Activated CD4-positive, alpha-beta memory T cell treated with anti-CD3 and anti-CD28 coated beads for 36 hours (primary cell): ENCODE measurements at regions not wholly inside any gene's neighbourhood (a gene's known extent, or its start where the extent isn't known, plus 50 kb on each side); places are given as distances from the start of the nearest gene placed in this dataset.
A peak's percentile ranks its signal among the peaks of the same experiment; 100 is the strongest.
"Not testable (repeated sequence)": the region's sequence is repeated elsewhere in the genome, so short reads cannot be mapped to it uniquely, and the experiment has no call there.

Experiments
- CTCF ChIA-PET: fragments of 350-600 bp; sonication (Branson Sonifier 250); formaldehyde crosslinking; loops from one replicate; lab custom pipeline; 2021; ENCODE audit warnings: antibody characterized with exemption, inconsistent platforms; lab: Charles Lee
- POLR2A ChIA-PET: fragments of 350-600 bp; sonication (Branson Sonifier 250); formaldehyde crosslinking; loops from one replicate; lab custom pipeline; 2021; ENCODE audit warnings: antibody characterized with exemption; lab: Charles Lee
- DNase-seq: peaks from one replicate; pipeline ENCODE4 v3.0.0-alpha.2; 2020
- H3K27ac Mint-ChIP-seq: one replicate; pipeline ENCODE4 v1.8.0; 2021; ENCODE audit warnings: mixed read lengths
- H3K27me3 Mint-ChIP-seq: one replicate; pipeline ENCODE4 v1.8.0; 2021; ENCODE audit warnings: mixed read lengths
- H3K36me3 Mint-ChIP-seq: one replicate; pipeline ENCODE4 v1.8.0; 2021; ENCODE audit warnings: mixed read lengths
- H3K4me1 Mint-ChIP-seq: one replicate; pipeline ENCODE4 v1.8.0; 2021; ENCODE audit warnings: low read depth, mixed read lengths
- H3K4me3 Mint-ChIP-seq: one replicate; pipeline ENCODE4 v1.8.0; 2021; ENCODE audit warnings: mild to moderate bottlenecking, mixed read lengths
- H3K9me3 Mint-ChIP-seq: one replicate; pipeline ENCODE4 v1.8.0; 2021; ENCODE audit warnings: mixed read lengths
- intact Hi-C: fragments of 100-400 bp; cut with micrococcal nuclease; formaldehyde crosslinking; loops from one replicate; pipeline ENCODE4 v1.15.1; 2023

DNA sequence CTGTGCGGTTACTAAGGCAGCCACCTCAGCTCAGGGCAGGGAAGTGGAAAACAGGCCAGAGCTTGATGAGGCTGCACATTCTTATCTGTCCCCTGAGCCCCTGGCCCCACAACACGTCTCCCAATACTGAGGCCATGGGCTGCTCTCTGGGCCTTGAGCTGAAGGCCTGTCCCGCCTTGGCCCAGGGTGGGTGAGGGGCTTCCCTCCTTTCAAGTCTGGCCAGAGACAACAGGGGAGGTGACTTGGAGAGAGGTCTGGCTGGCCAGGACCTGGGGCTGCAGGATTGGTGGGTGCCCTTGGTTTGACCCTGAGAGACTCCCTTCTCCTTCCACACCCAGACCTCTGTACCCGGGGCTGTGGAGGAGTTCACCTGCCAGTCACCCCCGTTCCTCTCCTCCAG, 563.8 kb downstream of the PTPRU start:
- Mint-ChIP-seq H3K36me3 (no peaks in the 10 kb centered on the region), H3K27me3 (peaks cover 4% of the 10 kb centered on the region), H3K27ac (no peak overlapping the region), H3K4me3 (no peak overlapping the region), H3K9me3 (peaks cover 11% of the 10 kb centered on the region), H3K4me1 (no peaks in the 10 kb centered on the region)
- no peak for DNase-seq
- intact Hi-C loops, result no loop called here
- POLR2A ChIA-PET, result no interaction called here
- CTCF ChIA-PET, result interaction anchor here (0.6 to 1.2 kb wide), 2 partner anchors 8 to 10 kb away, joined by 3 to 4 read pairs; no protein-coding TSS in a partner anchor

DNA sequence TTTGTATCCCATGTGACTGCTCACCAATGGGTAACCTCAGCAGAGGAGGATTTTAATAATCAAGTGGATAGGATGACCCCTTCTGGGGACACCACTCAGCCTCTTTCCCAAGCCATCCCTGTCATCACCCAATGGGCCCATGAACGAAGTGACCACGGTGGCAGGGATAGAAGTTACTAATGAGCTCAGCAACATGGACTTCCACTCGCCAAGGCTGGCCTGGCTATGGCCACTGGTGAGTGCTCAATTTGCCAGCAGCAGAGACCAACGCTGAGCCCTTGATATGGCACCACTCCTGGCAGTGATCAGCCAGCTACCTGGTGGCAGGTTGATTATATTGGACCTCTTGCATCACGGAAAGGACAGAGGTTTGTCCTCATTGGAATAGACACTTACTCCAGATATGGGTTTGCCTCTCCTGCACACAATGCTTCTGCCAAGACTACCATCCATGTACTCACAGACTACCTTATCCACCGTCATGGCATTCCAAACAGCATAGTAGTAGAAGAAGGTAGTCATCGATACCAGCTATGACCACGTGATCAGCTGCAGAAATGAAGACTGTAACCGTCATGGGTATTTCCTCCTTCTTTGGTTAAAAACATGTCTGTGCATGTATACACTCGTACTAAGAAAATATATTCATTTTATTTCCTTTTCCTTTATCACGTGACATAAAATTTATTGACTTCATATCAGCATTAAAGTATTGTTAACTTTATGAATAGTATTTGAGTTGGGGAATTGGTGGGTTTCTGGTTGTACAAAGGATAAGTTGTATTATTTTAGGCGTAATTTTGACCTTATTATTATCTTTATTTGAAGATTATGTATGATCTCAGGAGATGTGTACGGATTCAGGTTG, 562.6 kb downstream of the PTPRU start:
- H3K4me1 Mint-ChIP-seq, result no peaks in the 10 kb centered on the region

DNA sequence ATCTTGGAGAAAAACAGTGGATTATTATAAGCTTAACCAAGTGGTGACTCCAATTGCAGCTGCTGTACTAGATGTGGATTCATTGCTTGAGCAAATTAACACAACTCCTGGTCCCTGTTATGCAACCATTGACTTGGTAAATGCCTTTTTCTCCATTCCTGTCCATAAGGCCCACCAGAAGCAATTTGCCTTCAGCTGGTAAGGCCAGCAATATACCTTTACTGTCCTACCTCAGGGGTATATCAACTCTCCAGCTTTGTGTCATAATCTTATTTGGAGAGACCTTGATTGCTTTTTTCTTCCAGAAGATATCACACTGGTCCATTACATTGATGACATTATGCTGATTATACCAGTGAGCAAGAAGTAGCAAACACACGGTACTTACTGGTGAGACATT, 560.8 kb downstream of the PTPRU start:
- DNase-seq, H3K4me3 Mint-ChIP-seq, CTCF ChIA-PET, H3K27ac Mint-ChIP-seq, H3K36me3 Mint-ChIP-seq, H3K4me1 Mint-ChIP-seq, H3K27me3 Mint-ChIP-seq, POLR2A ChIA-PET: not testable (repeated sequence)
- intact Hi-C loops, result loop anchor here (10.0 kb wide), 1 partner anchor 288 kb away; no protein-coding TSS in a partner anchor
- peaks cover 15% of the 10 kb centered on the region for H3K9me3 Mint-ChIP-seq

More for the DNA sequence above, 562.6 kb downstream of the PTPRU start:
- ChIA-PET CTCF (interaction anchor here (1.2 kb wide), 1 partner anchor 8 kb away, joined by 4 read pairs; no protein-coding TSS in a partner anchor), POLR2A (no interaction called here)
- Mint-ChIP-seq H3K36me3 (no peaks in the 10 kb centered on the region), H3K4me3 (no peak overlapping the region), H3K27me3 (peaks cover 5% of the 10 kb centered on the region), H3K27ac (no peak overlapping the region), H3K9me3 (peaks cover 15% of the 10 kb centered on the region)
- DNase-seq, result no peak
- intact Hi-C loops, result loop anchor here (10.0 kb wide), 1 partner anchor 286 kb away; no protein-coding TSS in a partner anchor

DNA sequence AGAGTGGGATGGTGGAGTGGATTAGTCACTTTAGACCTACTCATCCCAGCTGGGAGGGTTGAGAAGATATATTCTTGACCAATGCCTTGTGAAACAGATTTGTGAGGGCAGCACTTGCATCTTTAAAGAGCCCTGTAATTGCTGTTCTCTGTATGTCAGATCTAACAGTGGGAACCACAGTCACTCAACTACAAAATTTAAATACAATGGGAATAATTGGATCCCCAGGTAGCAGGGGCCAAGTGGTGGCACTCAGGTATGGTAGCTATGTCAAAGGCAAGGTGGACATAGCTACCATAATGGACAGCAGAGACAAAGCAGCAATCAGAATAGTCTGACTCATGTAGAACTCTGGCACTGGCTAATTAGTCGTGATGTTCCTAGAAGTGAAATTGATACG, 559.6 kb downstream of the PTPRU start:
- DNase-seq, POLR2A ChIA-PET, CTCF ChIA-PET, H3K4me1 Mint-ChIP-seq, H3K4me3 Mint-ChIP-seq, H3K27ac Mint-ChIP-seq, H3K36me3 Mint-ChIP-seq, H3K27me3 Mint-ChIP-seq: not testable (repeated sequence)
- intact Hi-C loops, result loop anchor here (10.0 kb wide), 1 partner anchor 289 kb away; no protein-coding TSS in a partner anchor
- peaks cover 15% of the 10 kb centered on the region for H3K9me3 Mint-ChIP-seq

DNA sequence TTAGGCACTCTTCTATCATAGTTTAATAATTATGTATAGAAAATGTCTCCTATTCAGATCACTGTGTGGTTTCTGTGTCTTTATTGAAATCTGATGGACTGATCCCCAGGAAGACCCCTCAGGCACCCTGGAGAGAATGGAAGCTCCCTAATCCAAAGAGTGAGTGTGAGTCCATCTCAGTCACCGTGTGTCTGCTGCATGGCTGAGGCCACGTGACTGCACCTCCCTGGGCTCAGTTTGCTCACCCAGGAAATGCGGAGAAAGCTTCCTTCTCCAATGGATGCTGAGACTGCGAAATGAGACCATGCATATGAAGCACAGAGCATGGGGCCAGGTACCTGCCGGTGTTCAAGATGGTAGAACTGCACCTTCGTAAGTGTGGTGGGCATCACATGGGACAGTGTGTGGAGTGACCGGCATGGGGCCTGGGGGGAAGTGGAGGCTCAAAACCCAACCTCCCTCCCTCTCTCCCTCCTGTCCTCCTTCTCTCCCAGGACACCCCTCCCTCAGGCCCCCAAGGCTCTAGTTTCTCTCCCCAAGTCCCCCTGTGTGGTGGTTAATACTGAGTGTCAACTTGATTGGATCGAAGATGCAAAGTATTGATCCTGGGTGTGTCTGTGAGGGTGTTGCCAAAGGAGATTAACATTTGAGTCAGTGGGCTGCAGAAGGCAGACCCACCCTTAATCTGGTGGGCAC, 557.5 kb downstream of the PTPRU start:
- H3K27ac Mint-ChIP-seq, result no peak overlapping the region
- no peaks in the 10 kb centered on the region for H3K36me3 Mint-ChIP-seq
- CTCF ChIA-PET, result interaction anchor here (0.6 to 1.6 kb wide), 7 partner anchors 11 to 587 kb away, joined by 3 to 10 read pairs (median 5); no protein-coding TSS in a partner anchor
- no peaks in the 10 kb centered on the region for H3K4me1 Mint-ChIP-seq
- intact Hi-C loops, result loop anchor here (10.0 kb wide), 1 partner anchor 291 kb away; no protein-coding TSS in a partner anchor
- POLR2A ChIA-PET, result no interaction called here
- peaks cover 15% of the 10 kb centered on the region for H3K9me3 Mint-ChIP-seq
- DNase-seq, result no peak
- no peak overlapping the region for H3K4me3 Mint-ChIP-seq
- H3K27me3 Mint-ChIP-seq, result peaks cover 7% of the 10 kb centered on the region

DNA sequence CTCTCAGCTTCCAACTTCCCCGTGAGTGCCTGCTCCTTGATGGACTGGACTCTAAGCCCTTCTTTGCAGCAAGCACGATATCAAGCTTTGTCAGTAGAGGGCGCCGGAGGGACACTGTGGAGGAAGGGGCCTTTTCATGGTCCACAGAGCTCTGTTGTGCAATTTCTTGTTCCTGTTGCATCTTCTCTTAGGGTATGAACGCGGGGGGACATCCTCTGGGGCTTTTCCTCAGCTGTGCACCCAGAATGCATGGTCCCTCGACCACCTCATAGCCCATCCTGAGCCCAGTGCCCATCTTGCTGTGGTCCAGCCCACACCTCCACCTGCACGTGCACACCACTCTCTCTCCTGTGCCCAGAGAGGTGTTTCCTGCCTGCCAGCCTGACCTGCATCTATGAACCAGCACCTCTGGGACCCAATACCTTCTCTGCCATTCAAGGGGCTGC, 556.8 kb downstream of the PTPRU start:
- Mint-ChIP-seq H3K36me3 (no peaks in the 10 kb centered on the region), H3K27ac (no peak overlapping the region), H3K4me1 (no peaks in the 10 kb centered on the region), H3K9me3 (peaks cover 15% of the 10 kb centered on the region), H3K4me3 (no peak overlapping the region), H3K27me3 (peaks cover 7% of the 10 kb centered on the region)
- DNase-seq, result peak; percentile 80
- CTCF ChIA-PET, result interaction anchor here (0.6 to 1.6 kb wide), 7 partner anchors 10 to 587 kb away, joined by 3 to 10 read pairs (median 5); no protein-coding TSS in a partner anchor
- intact Hi-C loops, result loop anchor here (10.0 kb wide), 1 partner anchor 292 kb away; no protein-coding TSS in a partner anchor
- POLR2A ChIA-PET, result no interaction called here

- ChIA-PET CTCF (interaction anchor here (0.9 to 1.3 kb wide), 2 partner anchors 10 to 296 kb away, joined by 3 to 4 read pairs; no protein-coding TSS in a partner anchor), POLR2A (no interaction called here)
- no peak overlapping the region for H3K27ac Mint-ChIP-seq
- peaks cover 2% of the 10 kb centered on the region for H3K9me3 Mint-ChIP-seq
- no peak for DNase-seq
- H3K4me3 Mint-ChIP-seq, result no peak overlapping the region
- H3K36me3 Mint-ChIP-seq, result no peaks in the 10 kb centered on the region
- no peaks in the 10 kb centered on the region for H3K4me1 Mint-ChIP-seq
- intact Hi-C loops, result loop anchor here (10.0 kb wide), 1 partner anchor 295 kb away; no protein-coding TSS in a partner anchor
- peaks cover 10% of the 10 kb centered on the region for H3K27me3 Mint-ChIP-seq
These were observed 553.6 kb downstream of the PTPRU start for GRCh38 chr1:29789910-29790247.

GRCh38 chr1:29789221-29789909, 553.0 kb downstream of the PTPRU start:
- H3K4me3 Mint-ChIP-seq, result no peak overlapping the region
- CTCF ChIA-PET, result interaction anchor here (1.3 kb wide), 1 partner anchor 296 kb away, joined by 3 read pairs; no protein-coding TSS in a partner anchor
- intact Hi-C loops, result no loop called here
- DNase-seq, result no peak
- POLR2A ChIA-PET, result no interaction called here
- H3K27ac Mint-ChIP-seq, result no peak overlapping the region
- H3K9me3 Mint-ChIP-seq, result no peaks in the 10 kb centered on the region
- H3K4me1 Mint-ChIP-seq, result no peaks in the 10 kb centered on the region
- H3K36me3 Mint-ChIP-seq, result no peaks in the 10 kb centered on the region
- H3K27me3 Mint-ChIP-seq, result peaks cover 7% of the 10 kb centered on the region

- Mint-ChIP-seq H3K27me3 (peaks cover 7% of the 10 kb centered on the region), H3K4me1 (no peaks in the 10 kb centered on the region), H3K36me3 (no peaks in the 10 kb centered on the region), H3K4me3 (no peak overlapping the region), H3K9me3 (no peaks in the 10 kb centered on the region), H3K27ac (no peak overlapping the region)
- intact Hi-C loops, result no loop called here
- no peak for DNase-seq
- ChIA-PET POLR2A (no interaction called here), CTCF (no interaction called here)
These were observed 550.7 kb downstream of the PTPRU start for GRCh38 chr1:29786791-29787732.

DNA sequence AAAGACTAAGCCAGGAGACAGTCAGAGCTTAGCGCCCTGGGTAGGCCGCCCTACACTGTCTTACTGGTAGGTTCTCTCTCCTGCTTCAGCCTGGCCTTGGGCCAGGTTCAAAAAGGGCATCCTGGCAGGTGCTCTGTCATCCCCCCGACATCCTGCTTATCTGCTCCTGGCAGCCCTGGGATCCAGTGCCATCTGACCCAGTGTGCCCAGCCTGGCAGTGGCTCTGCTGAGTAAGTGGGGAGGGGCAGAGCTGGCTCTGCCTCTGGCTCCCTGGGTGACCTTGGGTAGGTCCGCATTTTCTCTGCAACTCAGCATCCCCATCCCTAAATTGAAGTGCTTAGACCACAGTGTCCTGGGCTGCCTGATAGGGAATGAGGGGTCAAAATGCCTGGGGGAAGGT, 549.9 kb downstream of the PTPRU start:
- POLR2A ChIA-PET, result no interaction called here
- Mint-ChIP-seq H3K27ac (no peak overlapping the region), H3K27me3 (peaks cover 7% of the 10 kb centered on the region), H3K4me1 (no peaks in the 10 kb centered on the region), H3K9me3 (no peaks in the 10 kb centered on the region), H3K36me3 (no peaks in the 10 kb centered on the region), H3K4me3 (no peak overlapping the region)
- CTCF ChIA-PET, result no interaction called here
- intact Hi-C loops, result no loop called here
- no peak for DNase-seq

GRCh38 chr1:29785554-29785953, 549.2 kb downstream of the PTPRU start:
- H3K27ac Mint-ChIP-seq, result no peak overlapping the region
- no peaks in the 10 kb centered on the region for H3K9me3 Mint-ChIP-seq
- no peak for DNase-seq
- peaks cover 8% of the 10 kb centered on the region for H3K27me3 Mint-ChIP-seq
- no peaks in the 10 kb centered on the region for H3K36me3 Mint-ChIP-seq
- ChIA-PET POLR2A (no interaction called here), CTCF (no interaction called here)
- H3K4me3 Mint-ChIP-seq, result no peak overlapping the region
- no peaks in the 10 kb centered on the region for H3K4me1 Mint-ChIP-seq
- intact Hi-C loops, result no loop called here
